Osteoblast (primary cell): ENCODE measurements at regions not wholly inside any gene's neighbourhood (a gene's known extent, or its start where the extent isn't known, plus 50 kb on each side); places are given as distances from the start of the nearest gene placed in this dataset.
"Not testable (repeated sequence)": the region's sequence is repeated elsewhere in the genome, so short reads cannot be mapped to it uniquely, and the experiment has no call there.

Experiments used
- DNase-seq: peaks from one replicate; pipeline ENCODE4 v3.0.0; 2011; ENCODE audit warnings: low spot score, mixed read lengths; ENCODE audit not compliant: insufficient read length; ENCODE audit errors: missing footprints
- H2AFZ ChIP-seq: 2 replicates; pipeline ENCODE4 v1.6.0; 2011; ENCODE audit warnings: mild to moderate bottlenecking, low read length
- H3K27ac ChIP-seq: 2 replicates; pipeline ENCODE4 v1.5.1; 2011; ENCODE audit warnings: mild to moderate bottlenecking, low read depth, low read length, moderate library complexity
- H3K27me3 ChIP-seq: 2 replicates; pipeline ENCODE4 v1.6.0; 2012; ENCODE audit warnings: mild to moderate bottlenecking, control low read depth, inconsistent platforms, low read length, moderate library complexity; ENCODE audit not compliant: insufficient read depth
- H3K36me3 ChIP-seq: 2 replicates; pipeline ENCODE4 v1.5.1; 2011; ENCODE audit warnings: mild to moderate bottlenecking, low read length, control low read depth, moderate library complexity; ENCODE audit not compliant: insufficient read depth
- H3K4me1 ChIP-seq: 2 replicates; pipeline ENCODE4 v1.5.1; 2011; ENCODE audit warnings: mild to moderate bottlenecking, low read length, control low read depth, moderate library complexity; ENCODE audit not compliant: insufficient read depth
- H3K4me2 ChIP-seq: 2 replicates; pipeline ENCODE4 v1.6.0; 2011; ENCODE audit warnings: mild to moderate bottlenecking, low read length; ENCODE audit not compliant: insufficient read depth
- H3K4me3 ChIP-seq: fragments of 200-600 bp; sonication (generic); 3 replicates; pipeline ENCODE4 v1.5.1; 2012; ENCODE audit warnings: mild to moderate bottlenecking, low read length, inconsistent platforms; ENCODE audit not compliant: insufficient read depth
- H3K79me2 ChIP-seq: 2 replicates; pipeline ENCODE4 v1.6.0; 2012; ENCODE audit warnings: mild to moderate bottlenecking, low read length, control low read depth, inconsistent platforms; ENCODE audit not compliant: insufficient read depth
- H3K9me3 ChIP-seq: 2 replicates; pipeline ENCODE4 v1.5.1; 2011; ENCODE audit warnings: low read depth, low read length, control low read depth
- H4K20me1 ChIP-seq: 2 replicates; pipeline ENCODE4 v1.6.0; 2012; ENCODE audit warnings: mild to moderate bottlenecking, low read length, control low read depth; ENCODE audit not compliant: insufficient read depth
- CTCF ChIP-seq: IDR thresholded peaks from 2 replicates; pipeline ENCODE4 v1.5.1; 2011; ENCODE audit warnings: mild to moderate bottlenecking, low read depth, low read length, moderate library complexity; ENCODE audit errors: extremely low read depth

GRCh38 chr1:166763318-166763717 is 76.0 kb upstream of the POGK start:
- Histone ChIP-seq H3K36me3 (no peaks in the 10 kb centered on the region), H3K27me3 (no peaks in the 10 kb centered on the region), H3K4me3 (no peak overlapping the region), H2AFZ (no peak overlapping the region), H3K79me2 (no peaks in the 10 kb centered on the region), H3K4me2 (no peak overlapping the region), H3K4me1 (no peaks in the 10 kb centered on the region), H4K20me1 (no peaks in the 10 kb centered on the region), H3K9me3 (peaks cover 2% of the 10 kb centered on the region), H3K27ac (no peak overlapping the region)
- no peak for DNase-seq
- TF ChIP-seq CTCF, result no peak

GRCh38 chr1:166766942-166767341 is 72.3 kb upstream of the POGK start:
- no peak overlapping the region for H3K4me3 ChIP-seq
- H3K4me1 ChIP-seq, result no peaks in the 10 kb centered on the region
- H2AFZ ChIP-seq, result no peak overlapping the region
- H3K9me3 ChIP-seq, result peaks cover 2% of the 10 kb centered on the region
- DNase-seq, result no peak
- no peaks in the 10 kb centered on the region for H4K20me1 ChIP-seq
- no peak overlapping the region for H3K4me2 ChIP-seq
- no peaks in the 10 kb centered on the region for H3K27me3 ChIP-seq
- H3K27ac ChIP-seq, result no peak overlapping the region
- no peaks in the 10 kb centered on the region for H3K36me3 ChIP-seq
- no peaks in the 10 kb centered on the region for H3K79me2 ChIP-seq
- TF ChIP-seq CTCF, result no peak

GRCh38 chr1:166784646-166785045 is 54.6 kb upstream of the POGK start:
- not testable (repeated sequence) for DNase-seq, H3K79me2 ChIP-seq, H3K36me3 ChIP-seq, H3K27me3 ChIP-seq, H3K9me3 ChIP-seq, H3K4me3 ChIP-seq, H3K4me1 ChIP-seq, H2AFZ ChIP-seq, H4K20me1 ChIP-seq, H3K4me2 ChIP-seq, H3K27ac ChIP-seq

- no peaks in the 10 kb centered on the region for H4K20me1 ChIP-seq
- H3K36me3 ChIP-seq, result no peaks in the 10 kb centered on the region
- H3K27ac ChIP-seq, result no peak overlapping the region
- no peak for TF ChIP-seq CTCF
- no peak overlapping the region for H3K4me2 ChIP-seq
- H3K4me1 ChIP-seq, result no peaks in the 10 kb centered on the region
- DNase-seq, result no peak
- H3K27me3 ChIP-seq, result no peaks in the 10 kb centered on the region
- H3K4me3 ChIP-seq, result no peak overlapping the region
- H3K79me2 ChIP-seq, result no peaks in the 10 kb centered on the region
- no peaks in the 10 kb centered on the region for H3K9me3 ChIP-seq
- no peak overlapping the region for H2AFZ ChIP-seq
Measured at GRCh38 chr1:166785987-166786386, 53.3 kb upstream of the POGK start.

GRCh38 chr1:166789286-166789685 is 50.0 kb upstream of the POGK start:
- Histone ChIP-seq H3K27me3 (no peaks in the 10 kb centered on the region), H3K79me2 (no peaks in the 10 kb centered on the region), H3K4me1 (no peaks in the 10 kb centered on the region), H3K27ac (no peak overlapping the region), H4K20me1 (no peaks in the 10 kb centered on the region), H3K36me3 (no peaks in the 10 kb centered on the region), H3K4me2 (no peak overlapping the region), H3K9me3 (no peaks in the 10 kb centered on the region), H3K4me3 (no peak overlapping the region), H2AFZ (no peak overlapping the region)
- no peak for DNase-seq
- no peak for TF ChIP-seq CTCF
